ENCODE measurements at regions not wholly inside any gene's neighbourhood (a gene's known extent, or its start where the extent isn't known, plus 50 kb on each side); places are given as distances from the start of the nearest gene placed in this dataset.
"Not testable (repeated sequence)": the region's sequence is repeated elsewhere in the genome, so short reads cannot be mapped to it uniquely, and the experiment has no call there.

GRCh38 chr3:169029674-169030285 is 633.7 kb downstream of the MECOM start:
- DNase-seq, result no peak

GRCh38 chr3:169028716-169029115 is 634.8 kb downstream of the MECOM start:
- no peak for DNase-seq

GRCh38 chr3:169026543-169027182 is 636.8 kb downstream of the MECOM start:
- peak in 2 of 3 experiments; percentile 13 to 69 for DNase-seq

GRCh38 chr3:169022457-169022856 is 641.1 kb downstream of the MECOM start:
- no peak for DNase-seq

GRCh38 chr3:169020371-169020770 is 643.1 kb downstream of the MECOM start:
- DNase-seq, result no peak

GRCh38 chr3:169009453-169009852 is 654.1 kb downstream of the MECOM start:
- DNase-seq, result no peak

- no peak for DNase-seq
Measured at GRCh38 chr3:169008776-169009358, 654.6 kb downstream of the MECOM start.

GRCh38 chr3:169007145-169007544 is 656.4 kb downstream of the MECOM start:
- no peak for DNase-seq

- DNase-seq, result not testable (repeated sequence)
Measured at GRCh38 chr3:169006398-169006797, 657.1 kb downstream of the MECOM start.

GRCh38 chr3:169002689-169003088 is 660.8 kb downstream of the MECOM start:
- DNase-seq, result peak in 2 of 3 experiments; percentile 95 to 100

- no peak for DNase-seq
Measured at GRCh38 chr3:168998792-168999191, 664.7 kb downstream of the MECOM start.

- DNase-seq, result no peak
Measured at GRCh38 chr3:168997488-168997887, 666.0 kb downstream of the MECOM start.

GRCh38 chr3:168996622-168997021 is 666.9 kb downstream of the MECOM start:
- DNase-seq, result no peak

- DNase-seq, result no peak
Measured at GRCh38 chr3:168995129-168995528, 668.4 kb downstream of the MECOM start.

GRCh38 chr3:168991803-168992202 is 671.7 kb downstream of the MECOM start:
- DNase-seq, result no peak

GRCh38 chr3:168990621-168991020 is 672.9 kb downstream of the MECOM start:
- DNase-seq, result no peak

GRCh38 chr3:168990134-168990533 is 673.4 kb downstream of the MECOM start:
- no peak for DNase-seq

- DNase-seq, result peak in 1 of 3 experiments; percentile 17
Measured at GRCh38 chr3:168989396-168989795, 674.1 kb downstream of the MECOM start.

GRCh38 chr3:168988853-168989252 is 674.7 kb downstream of the MECOM start:
- no peak for DNase-seq

GRCh38 chr3:168984872-168985271 is 678.6 kb downstream of the MECOM start:
- no peak for DNase-seq

- no peak for DNase-seq
Measured at GRCh38 chr3:168983046-168983445, 680.5 kb downstream of the MECOM start.

- DNase-seq, result no peak
Measured at GRCh38 chr3:168981396-168981795, 682.1 kb downstream of the MECOM start.

- DNase-seq, result no peak
Measured at GRCh38 chr3:168977716-168978374, 685.7 kb downstream of the MECOM start.

GRCh38 chr3:168976969-168977368 is 686.5 kb downstream of the MECOM start:
- DNase-seq, result no peak

All from NCI-H1417 (cell line).